ENCODE measurements at regions not wholly inside any gene's neighbourhood (a gene's known extent, or its start where the extent isn't known, plus 50 kb on each side); places are given as distances from the start of the nearest gene placed in this dataset.
"Not testable (repeated sequence)": the region's sequence is repeated elsewhere in the genome, so short reads cannot be mapped to it uniquely, and the experiment has no call there.

DNA sequence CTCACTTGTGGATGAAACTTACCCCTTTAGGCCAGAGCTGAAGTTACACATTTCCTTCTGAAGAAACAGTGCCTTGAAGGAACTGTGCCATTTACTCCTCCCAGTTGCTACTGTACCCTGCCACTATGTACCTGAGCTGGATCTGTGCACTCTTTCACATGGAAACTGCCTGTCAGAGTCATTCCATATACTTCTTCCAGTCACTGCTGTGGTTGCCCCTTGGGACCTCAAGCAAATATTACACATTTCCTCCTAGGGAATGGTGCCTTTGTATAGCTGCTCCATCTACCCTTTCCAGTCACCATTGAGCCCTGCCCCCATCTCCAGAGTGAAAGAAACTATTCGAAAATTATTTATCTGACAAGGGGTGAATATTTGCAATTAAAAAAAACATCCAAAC is 1328.3 kb downstream of the TECRL start:
- FAIRE-seq: no peak
- TF ChIP-seq POLR2A (IDR thresholded peaks at IDR 0.05; ENCODE audit: low read depth, low read length): no peak
- no peak for DNase-seq (ENCODE audit: insufficient read length, low spot score)

DNA sequence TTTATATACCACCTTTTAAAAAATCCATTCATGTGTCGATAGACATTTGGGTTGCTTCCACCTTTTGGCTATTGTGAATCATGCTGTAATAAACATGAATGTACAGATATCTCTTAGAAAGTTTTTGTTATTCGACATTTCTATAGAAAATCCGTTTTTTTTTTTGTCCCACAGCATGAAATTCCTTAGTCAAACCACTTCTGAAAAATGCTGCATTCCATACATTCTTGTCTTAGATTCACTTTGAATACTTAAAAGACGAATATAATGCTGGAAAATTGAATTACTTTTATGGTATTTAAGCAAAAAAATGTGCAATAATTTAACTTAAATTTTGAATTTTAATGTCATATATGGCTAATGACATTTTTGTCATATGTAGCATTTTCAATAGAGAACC is 1345.5 kb downstream of the TECRL start:
- FAIRE-seq: no peak

DNA sequence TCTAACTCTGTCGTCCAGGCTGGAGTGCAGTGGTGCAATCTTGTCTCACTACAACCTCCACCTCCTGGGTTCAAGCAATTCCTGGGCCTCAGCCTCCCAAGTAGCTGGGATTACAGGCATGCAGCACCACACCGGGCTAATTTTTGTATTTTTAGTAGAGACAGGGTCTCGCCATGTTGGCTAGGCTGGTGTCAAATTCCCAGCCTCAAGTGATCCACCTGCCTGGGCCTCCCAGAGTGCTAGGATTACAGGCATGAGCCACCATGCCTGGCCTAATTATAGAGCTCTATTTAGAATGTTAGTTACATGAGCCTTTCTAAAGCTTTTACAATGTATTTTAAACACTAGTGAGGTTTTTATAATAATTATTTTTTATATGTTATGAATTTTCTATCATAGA is 1346.4 kb downstream of the TECRL start:
- FAIRE-seq; DNase-seq (ENCODE audit: insufficient read length, low spot score): not testable (repeated sequence)

More for the DNA sequence above, 1345.5 kb downstream of the TECRL start:
- DNase-seq (ENCODE audit: insufficient read length, low spot score): no peak
- no peak for TF ChIP-seq POLR2A (IDR thresholded peaks at IDR 0.05; ENCODE audit: low read depth, low read length)

DNA sequence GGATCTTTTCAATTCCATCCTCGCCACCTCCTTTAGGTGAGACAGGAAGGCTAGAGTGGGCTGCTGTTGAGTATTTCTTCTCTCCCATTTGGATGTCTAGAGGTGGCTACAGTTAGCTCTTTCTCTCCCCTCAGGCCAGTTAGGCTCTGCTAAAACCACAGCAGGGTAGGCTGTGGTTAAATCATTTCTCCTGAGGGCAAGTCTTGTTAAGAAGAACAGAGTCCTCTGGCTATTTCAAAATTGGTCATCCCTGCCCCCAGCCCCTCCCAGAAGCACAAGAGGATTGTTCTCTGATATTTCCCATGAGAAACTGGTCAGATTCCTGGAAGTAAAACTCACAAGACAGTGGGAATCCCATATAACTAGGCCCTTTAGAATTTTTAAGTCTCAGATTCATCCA is 1359.5 kb downstream of the TECRL start:
- FAIRE-seq (no peak), DNase-seq (ENCODE audit: insufficient read length, low spot score) (no peak)
- TF ChIP-seq POLR2A (IDR thresholded peaks at IDR 0.05; ENCODE audit: low read depth, low read length): no peak

DNA sequence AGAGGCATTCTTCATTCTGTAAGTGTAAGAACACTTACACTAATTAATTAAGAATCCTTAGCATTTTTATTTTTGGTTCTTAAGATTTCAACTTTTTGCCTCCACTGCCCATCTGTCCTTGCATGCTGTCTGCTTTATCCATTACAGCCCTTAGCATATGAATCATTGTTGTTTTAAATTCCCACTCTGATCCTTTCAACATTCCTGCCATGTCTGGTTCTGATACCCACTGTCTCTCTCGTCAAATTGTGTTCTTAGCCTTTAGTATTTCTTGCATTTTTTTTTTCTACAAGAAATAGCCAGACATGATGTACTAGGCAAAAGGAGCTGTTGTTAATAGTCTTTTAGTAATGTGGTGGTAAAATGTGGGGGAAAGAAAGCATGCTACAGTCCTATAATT is 1360.0 kb downstream of the TECRL start:
- no peak for TF ChIP-seq POLR2A (IDR thresholded peaks at IDR 0.05; ENCODE audit: low read depth, low read length)
- FAIRE-seq: no peak
- DNase-seq (ENCODE audit: insufficient read length, low spot score): no peak

DNA sequence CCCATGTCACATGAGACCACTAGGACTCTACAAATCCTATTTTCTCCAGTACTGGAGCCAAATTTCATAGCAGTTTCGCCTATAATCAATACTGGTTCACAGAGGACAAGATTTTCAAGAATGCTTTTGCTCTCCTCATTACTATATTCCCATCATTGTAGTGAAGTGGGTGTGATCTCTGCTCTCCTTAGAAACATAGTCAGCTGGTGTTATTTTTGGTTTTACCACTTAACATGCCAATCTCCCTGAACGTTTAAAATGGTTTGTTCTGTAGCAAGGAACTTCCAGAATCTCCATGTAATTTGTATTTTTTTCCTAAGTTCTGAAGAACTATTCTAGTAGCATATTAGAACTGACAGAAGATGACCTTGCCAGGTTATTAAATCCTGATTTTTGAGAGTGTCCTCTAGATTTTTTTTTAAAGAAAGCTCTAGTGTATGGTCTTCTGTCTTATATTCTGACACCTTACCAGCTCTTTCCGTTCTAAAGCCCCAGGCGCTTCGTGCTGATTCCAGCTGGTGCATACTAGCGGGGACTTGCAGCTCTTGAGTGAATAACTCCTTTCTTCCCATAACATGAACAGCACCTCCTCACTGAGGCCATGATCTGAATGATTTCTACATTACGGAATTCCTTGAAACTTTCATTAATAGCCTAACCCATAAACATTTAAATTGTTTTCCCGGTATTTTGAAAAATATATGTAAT is 1372.9 kb downstream of the TECRL start:
- DNase-seq (ENCODE audit: insufficient read length, low spot score) (no peak), FAIRE-seq (no peak)
- TF ChIP-seq POLR2A (IDR thresholded peaks at IDR 0.05; ENCODE audit: low read depth, low read length): no peak

DNA sequence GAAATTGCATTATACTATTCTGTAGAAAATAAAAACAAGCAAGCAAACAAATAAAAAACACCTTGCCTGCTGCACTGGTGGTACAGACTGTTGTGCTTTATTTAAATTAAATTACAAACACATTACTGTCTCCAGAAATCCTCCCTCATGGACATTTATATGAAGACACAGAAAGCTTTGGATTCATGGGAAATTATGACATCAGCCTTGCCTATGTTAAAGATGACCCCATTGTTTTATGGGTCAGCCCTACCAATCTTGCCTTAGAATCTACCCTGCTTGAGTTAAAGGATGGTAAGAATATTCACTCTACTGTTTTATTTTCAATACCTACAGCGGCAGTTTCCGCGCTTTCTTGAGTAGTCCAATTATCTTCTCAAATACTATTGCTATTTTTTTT is 1379.9 kb downstream of the TECRL start:
- TF ChIP-seq POLR2A (IDR thresholded peaks at IDR 0.05; ENCODE audit: low read depth, low read length): no peak
- DNase-seq (ENCODE audit: insufficient read length, low spot score): no peak
- no peak for FAIRE-seq

DNA sequence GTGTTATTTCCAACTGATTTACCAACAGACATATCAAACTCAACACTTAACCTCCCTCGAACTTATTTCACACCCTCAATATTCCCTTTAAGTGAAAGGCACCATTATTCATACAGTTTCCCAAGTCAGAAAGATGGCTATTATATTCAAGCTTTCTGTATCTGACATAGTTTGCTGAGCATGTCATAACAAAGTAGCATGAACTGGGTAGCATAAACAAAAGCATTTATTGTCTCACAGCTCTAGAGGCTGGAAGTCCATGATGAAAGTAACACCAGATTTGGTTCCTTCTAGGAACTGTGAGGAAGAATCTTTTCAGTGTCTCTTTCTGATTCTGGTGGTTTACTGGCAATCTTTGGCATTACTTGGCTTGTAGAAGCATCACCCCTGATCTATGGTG is 1388.6 kb downstream of the TECRL start:
- no peak for TF ChIP-seq POLR2A (IDR thresholded peaks at IDR 0.05; ENCODE audit: low read depth, low read length)
- DNase-seq (ENCODE audit: insufficient read length, low spot score) (no peak), FAIRE-seq (no peak)

DNA sequence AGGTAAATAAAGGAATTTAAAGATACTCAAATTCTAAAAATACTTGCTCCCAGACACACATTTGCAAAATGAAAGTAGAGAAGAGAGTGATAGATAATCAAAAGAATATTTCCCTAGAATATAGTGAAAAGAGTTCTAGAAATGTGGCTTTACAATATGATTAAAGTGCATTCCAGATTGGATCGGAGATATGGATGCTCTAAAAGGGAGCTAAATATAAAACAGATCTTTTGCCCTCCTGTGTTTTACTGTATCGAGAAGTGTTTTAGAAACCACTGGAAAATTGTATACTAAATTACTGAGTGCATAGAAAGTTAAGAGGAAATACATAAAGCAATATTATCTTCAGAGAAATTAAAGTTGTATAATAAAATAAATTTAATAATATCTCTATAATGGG is 1392.0 kb downstream of the TECRL start:
- no peak for DNase-seq (ENCODE audit: insufficient read length, low spot score)
- TF ChIP-seq POLR2A (IDR thresholded peaks at IDR 0.05; ENCODE audit: low read depth, low read length): no peak
- no peak for FAIRE-seq

DNA sequence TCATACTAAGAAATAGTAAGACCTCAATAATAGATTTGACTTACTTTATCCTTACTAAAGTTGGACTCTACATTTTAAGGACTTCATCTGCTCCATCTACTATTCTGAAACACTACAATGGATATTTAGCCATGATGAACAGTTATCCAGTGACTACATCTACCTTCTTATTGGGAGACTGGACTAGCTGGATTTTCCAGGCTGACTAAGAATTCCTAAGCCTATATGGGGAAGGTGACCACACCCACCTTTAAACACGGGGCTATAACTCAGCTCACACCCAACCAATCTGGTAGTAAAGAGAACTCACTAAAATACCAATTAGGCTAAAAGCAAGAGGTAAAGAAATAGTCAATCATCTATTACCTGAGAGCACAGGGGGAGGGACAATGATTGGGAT is 1438.4 kb downstream of the TECRL start:
- no peak for TF ChIP-seq POLR2A (IDR thresholded peaks at IDR 0.05; ENCODE audit: low read depth, low read length)
- DNase-seq (ENCODE audit: insufficient read length, low spot score): no peak
- no peak for FAIRE-seq

DNA sequence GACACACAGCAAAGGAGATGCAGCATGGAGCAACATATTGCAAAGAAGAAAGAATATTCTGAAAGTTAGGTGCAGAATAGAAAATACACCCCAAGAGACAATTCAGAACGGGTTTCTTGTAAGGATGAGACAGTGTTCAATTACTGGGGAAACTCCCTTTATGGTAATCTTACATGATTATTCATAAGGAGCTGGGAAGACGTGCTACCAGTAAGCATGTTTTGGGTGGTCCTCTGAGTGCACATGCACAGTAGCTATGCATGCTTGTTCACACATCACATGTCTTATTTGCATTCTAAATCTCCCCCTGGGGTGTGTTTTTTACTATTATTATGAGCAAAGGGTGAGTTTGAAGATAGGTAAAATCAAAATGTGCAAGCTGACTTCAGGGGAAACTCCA is 1448.8 kb downstream of the TECRL start:
- FAIRE-seq: no peak
- DNase-seq (ENCODE audit: insufficient read length, low spot score): no peak
- TF ChIP-seq POLR2A (IDR thresholded peaks at IDR 0.05; ENCODE audit: low read depth, low read length): no peak

DNA sequence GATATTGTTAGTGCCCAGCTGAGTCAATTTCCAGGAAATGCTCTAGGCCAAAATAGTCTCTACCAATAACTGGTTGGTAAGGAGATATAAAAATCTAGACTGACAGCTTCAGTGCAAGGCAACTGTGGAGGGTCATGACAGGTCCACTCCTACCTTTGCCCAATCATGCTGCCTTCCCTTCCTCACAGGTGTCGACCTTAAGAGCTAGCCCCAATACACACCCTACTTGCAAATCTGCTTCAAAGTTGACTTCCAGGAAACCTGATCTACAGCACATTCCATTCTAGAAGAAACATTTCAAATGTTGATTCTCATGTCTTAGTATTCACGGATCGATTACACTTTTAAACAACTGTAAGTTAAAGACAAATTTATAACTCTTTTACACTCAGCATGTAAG is 1455.5 kb downstream of the TECRL start:
- TF ChIP-seq POLR2A (IDR thresholded peaks at IDR 0.05; ENCODE audit: low read depth, low read length): no peak
- no peak for DNase-seq (ENCODE audit: insufficient read length, low spot score)
- FAIRE-seq: no peak

DNA sequence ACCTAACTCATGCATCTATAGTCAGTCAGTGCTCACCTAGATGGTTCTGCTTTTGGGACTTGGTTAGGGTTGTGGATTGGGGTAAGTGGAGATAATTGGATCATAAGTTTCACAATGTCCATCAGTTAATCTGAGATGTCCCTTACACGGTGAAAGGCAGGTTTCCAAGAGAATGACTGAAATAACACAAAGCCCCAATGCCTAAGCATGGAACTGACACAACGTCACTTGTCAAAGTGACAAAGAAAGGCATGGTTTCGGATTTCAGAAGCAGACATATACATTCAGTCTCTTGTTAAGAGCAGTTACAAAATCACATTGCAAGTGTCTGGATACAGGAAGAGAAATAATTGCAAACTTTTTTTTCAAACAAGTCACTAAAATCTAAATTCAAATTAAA is 1456.9 kb downstream of the TECRL start:
- DNase-seq (ENCODE audit: insufficient read length, low spot score) (no peak), FAIRE-seq (no peak)

DNA sequence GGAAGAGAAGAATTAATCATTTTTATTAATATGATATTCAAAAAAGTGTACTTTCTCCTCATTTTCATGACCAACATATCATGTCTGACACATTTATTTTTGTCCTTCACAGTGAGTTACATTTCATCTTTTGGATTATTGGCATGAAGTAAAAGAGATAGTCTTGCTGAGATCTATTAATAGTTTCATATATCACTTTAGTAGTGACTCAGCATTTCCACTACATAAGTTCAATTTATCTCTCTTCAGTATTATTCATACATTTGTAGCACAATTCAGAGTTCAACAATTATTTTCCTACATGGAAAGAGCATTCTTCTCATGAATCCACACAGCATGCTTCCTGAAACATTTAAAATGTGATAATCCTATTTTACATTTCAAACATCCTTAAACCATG is 1461.1 kb downstream of the TECRL start:
- no peak for DNase-seq (ENCODE audit: insufficient read length, low spot score)
- no peak for FAIRE-seq
- no peak for TF ChIP-seq POLR2A (IDR thresholded peaks at IDR 0.05; ENCODE audit: low read depth, low read length)

More for the DNA sequence above, 1456.9 kb downstream of the TECRL start:
- no peak for TF ChIP-seq POLR2A (IDR thresholded peaks at IDR 0.05; ENCODE audit: low read depth, low read length)

DNA sequence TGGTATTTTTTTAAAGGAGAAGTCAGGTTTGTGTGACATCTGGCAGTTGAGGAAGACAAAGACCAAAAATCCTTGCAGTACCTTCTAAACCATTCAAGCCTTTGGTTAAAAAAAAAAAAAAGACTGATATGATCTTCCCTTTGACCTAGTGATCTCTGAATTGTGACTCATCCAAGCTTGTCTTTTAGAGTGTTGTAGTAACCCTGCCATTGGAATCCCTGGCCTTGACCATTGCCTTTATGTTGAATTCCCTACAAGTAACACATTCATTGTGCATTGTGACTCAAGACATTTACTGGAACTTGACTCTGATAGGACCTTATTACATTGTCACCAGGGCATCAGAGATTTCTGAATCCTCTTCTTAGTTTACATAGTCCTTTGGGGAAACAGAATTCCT is 1469.0 kb downstream of the TECRL start:
- no peak for FAIRE-seq
- no peak for DNase-seq (ENCODE audit: insufficient read length, low spot score)
- TF ChIP-seq POLR2A (IDR thresholded peaks at IDR 0.05; ENCODE audit: low read depth, low read length): no peak

DNA sequence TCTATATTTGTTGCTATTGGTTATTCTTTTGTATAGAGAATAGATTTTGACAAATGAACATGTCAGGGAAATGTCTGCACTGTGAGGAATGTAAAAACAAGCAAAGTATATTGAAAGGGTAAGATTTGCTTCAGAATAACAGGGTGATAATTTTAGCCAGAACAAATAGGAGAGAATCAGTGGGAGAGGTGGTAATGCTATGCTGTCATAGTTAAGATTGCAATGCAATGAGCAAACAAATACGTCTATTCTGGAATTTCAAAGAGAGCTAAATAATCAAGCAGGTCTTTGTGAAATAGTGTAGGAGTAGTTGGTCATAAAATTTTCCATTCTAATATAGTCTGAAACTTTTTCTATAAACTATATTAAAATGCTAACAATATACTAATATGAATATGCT is 1478.4 kb downstream of the TECRL start:
- DNase-seq (ENCODE audit: insufficient read length, low spot score) (no peak), FAIRE-seq (no peak)
- no peak for TF ChIP-seq POLR2A (IDR thresholded peaks at IDR 0.05; ENCODE audit: low read depth, low read length)
